HG03469 (cell line): ENCODE measurements at regions not wholly inside any gene's neighbourhood (a gene's known extent, or its start where the extent isn't known, plus 50 kb on each side); places are given as distances from the start of the nearest gene placed in this dataset.

Source experiments
- ATAC-seq: cut with Tn5 transposase; IDR thresholded peaks from one replicate; pipeline ENCODE4 v1.9.1; 2021; ENCODE audit warnings: mild to moderate bottlenecking, moderate library complexity, moderate number of reproducible peaks; ENCODE audit not compliant: unreplicated experiment

DNA sequence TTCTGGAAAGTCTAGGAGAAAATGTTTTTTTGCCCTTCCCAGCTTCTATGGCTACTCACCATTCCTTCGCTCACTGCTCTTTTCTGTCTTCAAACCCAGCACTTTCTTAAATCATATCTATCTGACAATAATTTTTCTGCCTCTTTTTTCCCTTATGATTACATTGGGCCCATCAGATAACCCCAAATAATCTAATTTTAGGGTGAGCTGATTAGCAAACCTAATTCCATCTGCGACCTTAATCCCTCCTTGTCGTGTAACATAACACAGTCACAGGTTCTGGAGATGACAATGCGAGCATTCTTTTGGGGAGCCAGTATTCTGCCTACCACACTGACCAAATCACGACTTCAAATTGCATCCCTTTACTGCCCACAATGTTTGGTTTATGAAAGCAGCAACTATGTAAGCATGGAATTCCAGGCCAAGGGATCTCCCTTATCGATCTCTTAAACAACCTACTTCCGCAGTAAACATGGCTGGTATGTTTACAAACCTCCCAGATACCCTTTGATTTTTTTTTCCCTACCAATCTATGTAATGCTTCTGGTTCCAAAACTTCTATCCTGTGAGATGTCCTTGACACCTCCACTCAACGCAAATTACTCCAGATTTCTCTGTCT is 2122.2 kb downstream of the MAT2B start:
- no peak for ATAC-seq

DNA sequence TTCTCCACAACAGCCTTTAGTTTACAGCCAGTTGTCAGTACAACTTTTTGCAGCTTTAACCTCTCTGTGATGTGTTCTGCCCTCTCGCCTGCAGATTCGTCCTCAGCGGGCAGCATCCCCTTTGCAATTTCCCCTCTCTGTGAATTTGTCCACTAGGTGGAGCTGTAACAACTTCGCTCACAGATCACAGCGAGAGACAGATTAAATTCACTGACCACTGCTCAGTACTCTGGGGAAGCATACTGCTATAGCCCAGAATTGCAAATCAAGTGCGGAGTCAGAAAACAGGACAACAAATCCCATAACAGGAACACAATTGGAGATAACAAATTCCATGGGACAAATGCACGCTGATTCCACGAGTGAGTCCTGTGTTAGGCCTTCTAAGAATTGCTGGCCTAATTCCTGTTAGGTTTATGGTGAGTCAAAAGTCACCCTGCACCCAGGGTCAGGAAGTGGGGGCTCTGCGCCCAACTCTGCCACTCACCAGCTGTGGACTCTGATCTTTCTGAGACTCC is 2124.9 kb downstream of the MAT2B start:
- ATAC-seq: peak; percentile 86

DNA sequence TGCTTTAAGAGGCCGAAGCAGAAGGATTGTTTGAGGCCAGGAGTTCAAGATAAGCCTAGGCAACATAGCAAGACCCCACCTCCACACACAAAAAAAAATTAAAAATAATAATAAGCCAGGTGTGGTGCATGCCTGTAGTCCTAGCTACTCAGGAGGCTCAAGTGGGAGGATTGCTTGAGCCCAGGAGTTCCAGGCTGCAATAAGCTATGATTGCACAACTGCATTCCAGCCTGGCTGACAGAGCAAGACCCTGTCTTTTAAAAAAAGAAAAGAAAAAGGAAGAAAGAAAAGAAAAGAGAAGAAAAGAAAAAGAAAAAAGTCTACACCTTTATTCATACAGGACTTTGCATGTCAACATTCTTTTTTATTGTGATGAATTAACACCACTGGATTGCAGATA is 2125.8 kb downstream of the MAT2B start:
- no peak for ATAC-seq

- ATAC-seq: no peak
Observed at GRCh38 chr5:165642366-165642765, 2136.9 kb downstream of the MAT2B start.

GRCh38 chr5:165665735-165666400 is 2160.4 kb downstream of the MAT2B start:
- no peak for ATAC-seq

GRCh38 chr5:165673499-165673898 is 2168.1 kb downstream of the MAT2B start:
- no peak for ATAC-seq

- no peak for ATAC-seq
Observed at GRCh38 chr5:165695796-165696195, 2190.4 kb downstream of the MAT2B start.

DNA sequence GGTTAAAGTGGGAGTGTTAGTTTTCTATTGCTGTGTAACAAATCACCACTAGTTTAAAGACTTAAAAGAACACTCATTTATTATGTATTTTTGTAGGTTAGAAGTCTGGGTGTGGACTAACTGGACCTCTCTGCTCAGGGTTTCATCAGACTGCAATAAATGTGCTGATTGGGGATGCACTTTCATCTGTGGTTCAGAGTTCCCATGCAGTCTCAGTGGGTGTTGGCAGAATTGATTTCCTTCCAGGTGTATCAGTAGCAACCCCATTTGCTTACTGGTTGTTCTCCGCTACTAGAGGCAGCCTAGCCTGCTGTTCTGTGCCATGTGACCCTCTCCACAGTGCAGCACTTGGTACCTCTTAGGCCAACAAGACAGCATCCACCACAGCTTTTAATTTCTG is 2200.5 kb downstream of the MAT2B start:
- ATAC-seq: no peak

GRCh38 chr5:165712011-165712410 is 2206.6 kb downstream of the MAT2B start:
- no peak for ATAC-seq

GRCh38 chr5:165714598-165714997 is 2209.2 kb downstream of the MAT2B start:
- no peak for ATAC-seq

GRCh38 chr5:165720901-165721300 is 2215.5 kb downstream of the MAT2B start:
- no peak for ATAC-seq

GRCh38 chr5:165722401-165722800 is 2217.0 kb downstream of the MAT2B start:
- ATAC-seq: no peak

- ATAC-seq: no peak
Observed at GRCh38 chr5:165723931-165724330, 2218.5 kb downstream of the MAT2B start.

DNA sequence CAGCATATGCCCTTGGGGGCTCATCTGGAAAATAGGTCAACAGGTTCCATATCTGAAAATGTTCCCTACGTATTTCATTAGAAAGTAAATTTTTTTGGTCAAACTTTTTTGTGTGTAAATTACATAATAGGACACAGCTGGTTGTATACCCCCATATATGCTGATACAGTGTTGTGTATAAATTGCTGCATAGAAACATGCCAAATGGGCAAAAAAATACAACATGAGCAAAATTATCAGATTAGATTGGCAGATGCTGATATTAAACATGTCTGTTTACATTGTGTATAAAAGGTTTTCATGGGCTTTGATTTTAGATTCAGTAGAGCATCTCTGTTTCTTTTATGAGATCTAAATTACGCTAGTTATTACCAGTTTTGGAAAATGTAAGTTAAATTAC is 2223.0 kb downstream of the MAT2B start:
- ATAC-seq: no peak

- ATAC-seq: no peak
Observed at GRCh38 chr5:165735388-165735787, 2230.0 kb downstream of the MAT2B start.

DNA sequence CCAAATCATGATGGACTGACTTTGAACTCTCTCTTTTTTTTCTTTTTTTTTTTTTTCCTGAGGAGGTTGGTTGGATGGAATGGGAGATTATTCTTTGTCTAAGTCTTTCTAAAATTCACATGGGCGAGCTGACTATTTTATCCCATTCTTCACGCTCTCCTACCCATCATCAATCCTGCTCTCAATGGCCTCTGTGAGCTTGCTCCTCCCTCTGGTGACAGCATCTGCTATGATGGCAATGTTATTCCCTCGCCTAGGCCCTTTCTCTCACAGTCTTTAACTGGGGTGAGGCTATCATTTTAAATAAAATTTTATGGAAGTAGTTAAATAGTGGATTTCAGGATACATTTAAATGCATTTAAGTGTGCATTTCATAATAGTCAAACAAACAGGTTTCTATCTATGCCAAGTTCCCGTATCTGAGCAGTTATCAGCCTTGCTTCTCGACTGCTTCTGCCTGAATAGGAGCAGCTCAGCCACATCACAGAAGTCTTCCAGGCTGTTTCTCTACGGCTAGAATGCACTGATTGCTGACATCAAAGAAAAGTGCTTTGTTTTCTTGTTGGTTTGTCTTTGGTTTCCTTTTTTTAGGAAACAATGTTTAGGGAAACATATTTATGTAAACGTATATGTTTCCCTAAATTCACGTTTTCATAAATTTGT is 2233.8 kb downstream of the MAT2B start:
- ATAC-seq: no peak

DNA sequence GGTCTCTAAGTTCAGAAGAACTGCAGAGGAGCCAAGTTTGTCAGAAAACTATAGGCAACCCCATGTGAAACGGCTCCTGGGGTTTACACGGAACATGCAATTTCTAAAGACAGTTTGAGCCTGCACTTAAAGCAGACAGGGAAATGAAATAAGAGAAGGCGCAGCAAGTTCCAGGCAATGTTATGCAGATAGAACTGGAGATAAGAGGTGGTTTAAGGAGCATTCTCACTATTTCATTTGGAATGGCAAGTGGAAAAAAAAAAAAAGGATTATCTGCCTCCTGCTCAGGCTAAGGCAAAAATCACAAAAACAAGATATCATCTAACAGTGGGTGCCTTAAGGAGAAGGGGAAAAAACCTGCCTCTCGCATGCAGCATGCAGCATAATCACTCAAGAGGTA is 2252.4 kb downstream of the MAT2B start:
- no peak for ATAC-seq

- ATAC-seq: no peak
Observed at GRCh38 chr5:165775111-165775510, 2269.7 kb downstream of the MAT2B start.

DNA sequence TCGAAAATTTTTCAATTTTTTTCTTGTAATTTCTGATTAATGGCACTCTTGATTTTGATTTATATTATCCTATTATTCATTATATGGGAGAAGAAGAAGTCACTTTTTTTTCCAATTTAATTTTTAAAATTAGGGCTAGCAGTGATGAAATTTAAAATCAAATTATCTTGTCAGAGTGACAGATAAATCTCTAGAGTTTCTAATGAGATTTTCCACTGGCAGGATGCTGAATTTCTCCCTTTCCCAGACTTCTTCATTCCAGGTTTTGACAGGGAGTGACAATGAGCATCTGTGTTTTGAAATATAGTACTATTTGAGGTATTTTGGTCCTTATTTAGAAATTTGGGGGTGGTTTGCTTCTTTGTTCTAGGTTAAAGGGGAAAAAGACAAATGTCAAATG is 2274.1 kb downstream of the MAT2B start:
- no peak for ATAC-seq

DNA sequence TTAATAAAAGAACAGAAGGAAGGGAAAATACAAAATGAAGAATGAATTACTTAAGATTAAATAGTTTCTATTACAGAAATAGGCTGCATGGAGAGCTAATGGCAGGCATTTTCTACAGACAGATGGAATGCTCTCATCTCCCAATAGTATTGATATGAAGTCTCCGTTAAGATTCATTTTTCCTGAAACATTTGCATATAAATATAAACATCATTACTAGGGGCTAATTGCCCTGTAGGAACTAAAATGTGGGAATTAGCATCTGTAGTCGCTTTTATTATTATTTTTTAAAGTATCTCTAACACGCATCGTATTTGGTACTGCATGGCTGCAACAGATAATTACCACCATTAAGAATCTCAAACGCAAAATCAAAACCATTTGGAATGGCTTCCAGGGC is 2275.5 kb downstream of the MAT2B start:
- no peak for ATAC-seq

- ATAC-seq: no peak
Observed at GRCh38 chr5:165781738-165782137, 2276.3 kb downstream of the MAT2B start.

- no peak for ATAC-seq
Observed at GRCh38 chr5:165783024-165783423, 2277.6 kb downstream of the MAT2B start.
